Keratinocyte (primary cell): ENCODE measurements at regions not wholly inside any gene's neighbourhood (a gene's known extent, or its start where the extent isn't known, plus 50 kb on each side); places are given as distances from the start of the nearest gene placed in this dataset.

Experiments used
- DNase-seq: peaks from one replicate; pipeline ENCODE4 v3.0.0-alpha.2; 2011; ENCODE audit warnings: low read depth, missing footprints, low spot score
- FAIRE-seq: peaks from 2 replicates; lab custom pipeline; 2011; peaks lifted over from hg19 to GRCh38; lab: Jason Lieb, UNC
- H2AFZ ChIP-seq: 2 replicates; pipeline ENCODE4 v1.6.0; 2012; ENCODE audit warnings: low read length, control low read depth, inconsistent platforms; ENCODE audit not compliant: control insufficient read depth
- H3K27ac ChIP-seq: 2 replicates; pipeline ENCODE4 v1.5.1; 2011; ENCODE audit warnings: low read length; ENCODE audit not compliant: control insufficient read depth, insufficient read depth
- H3K27me3 ChIP-seq: 3 replicates; pipeline ENCODE4 v1.6.0; 2011; ENCODE audit warnings: low read length; ENCODE audit not compliant: control insufficient read depth, insufficient read depth; ENCODE audit errors: extremely low read depth
- H3K36me3 ChIP-seq, 2 experiments: 2 replicates in 1 of 2; 3 replicates in 1 of 2; pipeline ENCODE4 v1.5.1; 2011; ENCODE audit warnings: low read length in 2 of 2, mild to moderate bottlenecking in 1 of 2; ENCODE audit not compliant: control insufficient read depth in 2 of 2, insufficient read depth in 2 of 2; ENCODE audit errors: extremely low read depth in 1 of 2
- H3K4me1 ChIP-seq: 3 replicates; pipeline ENCODE4 v1.5.1; 2011; ENCODE audit warnings: low read length; ENCODE audit not compliant: control insufficient read depth, insufficient read depth; ENCODE audit errors: extremely low read depth
- H3K4me2 ChIP-seq: 3 replicates; pipeline ENCODE4 v1.6.0; 2011; ENCODE audit warnings: low read depth, low read length; ENCODE audit not compliant: control insufficient read depth, insufficient read depth; ENCODE audit errors: extremely low read depth
- H3K4me3 ChIP-seq, 3 experiments: fragments of 200-600 bp in 1 of 3; sonication (generic) in 1 of 3; 2 replicates in 2 of 3; 3 replicates in 1 of 3; pipeline ENCODE4 v1.5.1; 2011 to 2016; ENCODE audit warnings: low read length in 3 of 3, mild to moderate bottlenecking in 3 of 3, control low read depth in 2 of 3, inconsistent platforms in 1 of 3, low read depth in 1 of 3, mixed read lengths in 1 of 3, mixed run types in 1 of 3, moderate library complexity in 1 of 3; ENCODE audit not compliant: control insufficient read depth in 2 of 3, insufficient read depth in 2 of 3; ENCODE audit errors: extremely low read depth in 1 of 3
- H3K79me2 ChIP-seq: 2 replicates; pipeline ENCODE4 v1.6.0; 2012; ENCODE audit warnings: low read length; ENCODE audit not compliant: control insufficient read depth, insufficient read depth
- H3K9ac ChIP-seq: 3 replicates; pipeline ENCODE4 v1.6.0; 2011; ENCODE audit warnings: low read length; ENCODE audit not compliant: control insufficient read depth, insufficient read depth; ENCODE audit errors: extremely low read depth
- H3K9me1 ChIP-seq: 3 replicates; pipeline ENCODE4 v1.6.0; 2011; ENCODE audit warnings: low read length; ENCODE audit not compliant: control insufficient read depth, insufficient read depth; ENCODE audit errors: extremely low read depth
- H3K9me3 ChIP-seq: 2 replicates; pipeline ENCODE4 v1.5.1; 2012; ENCODE audit warnings: low read depth, low read length; ENCODE audit not compliant: control insufficient read depth
- H4K20me1 ChIP-seq: 3 replicates; pipeline ENCODE4 v1.6.0; 2011; ENCODE audit warnings: low read length; ENCODE audit not compliant: control insufficient read depth, insufficient read depth; ENCODE audit errors: extremely low read depth
- EZH2 ChIP-seq: IDR thresholded peaks from one replicate; pipeline ENCODE4 v1.6.1; 2012; ENCODE audit warnings: inconsistent platforms, mild to moderate bottlenecking, low read length, moderate library complexity
- dilution Hi-C: fragments of 300-500 bp; cut with MboI; formaldehyde crosslinking; loops from one replicate; pipeline ENCODE4 v1.7.0; 2020; ENCODE audit warnings: low sequenced_read_pairs; ENCODE audit not compliant: extremely low pct_ligation_motif_present
- TF ChIP-seq, protein P1 (sequence below), 3 experiments: IDR thresholded peaks in 1 of 3; conservative IDR thresholded peaks in 1 of 3; optimal IDR thresholded peaks in 1 of 3; 2 replicates in 2 of 3; 3 replicates in 1 of 3; pipeline versions ENCODE3 to v1.5.1; 2011; ENCODE audit warnings: low read length in 3 of 3, mild to moderate bottlenecking in 3 of 3, moderate library complexity in 2 of 3, control low read depth in 1 of 3, inconsistent platforms in 1 of 3; ENCODE audit not compliant: insufficient read depth in 2 of 3; ENCODE audit errors: extremely low read depth in 1 of 3

DNA sequence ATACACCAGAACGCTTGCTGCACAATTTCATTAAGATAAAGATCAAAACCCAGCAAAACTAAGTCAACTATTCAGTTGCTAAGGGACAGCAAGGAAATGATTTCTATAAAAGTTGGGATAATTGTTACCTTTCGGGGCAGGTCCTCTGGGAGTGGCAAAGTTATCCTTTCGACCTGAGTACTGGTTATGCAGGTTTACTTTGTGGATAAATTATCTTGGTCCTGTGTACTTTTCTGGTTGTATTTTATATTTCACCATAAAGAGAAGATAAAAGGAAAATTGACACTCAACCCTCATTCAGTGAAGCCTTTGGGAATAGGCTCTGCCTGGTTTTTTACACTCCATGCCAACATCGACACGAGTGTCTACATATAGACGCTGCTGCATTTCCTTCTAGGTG, 146.5 kb downstream of the SYK start:
- no peak overlapping the region for H3K4me3 ChIP-seq
- DNase-seq (no peak), FAIRE-seq (no peak)
- peaks cover 6% of the 10 kb centered on the region for H3K4me1 ChIP-seq
- no peaks in the 10 kb centered on the region for H3K79me2 ChIP-seq
- H3K9ac ChIP-seq = no peak overlapping the region
- dilution Hi-C loops = no loop called here
- no peaks in the 10 kb centered on the region for H3K9me1 ChIP-seq
- no peak for TF ChIP-seq EZH2
- TF ChIP-seq, protein P1, sequence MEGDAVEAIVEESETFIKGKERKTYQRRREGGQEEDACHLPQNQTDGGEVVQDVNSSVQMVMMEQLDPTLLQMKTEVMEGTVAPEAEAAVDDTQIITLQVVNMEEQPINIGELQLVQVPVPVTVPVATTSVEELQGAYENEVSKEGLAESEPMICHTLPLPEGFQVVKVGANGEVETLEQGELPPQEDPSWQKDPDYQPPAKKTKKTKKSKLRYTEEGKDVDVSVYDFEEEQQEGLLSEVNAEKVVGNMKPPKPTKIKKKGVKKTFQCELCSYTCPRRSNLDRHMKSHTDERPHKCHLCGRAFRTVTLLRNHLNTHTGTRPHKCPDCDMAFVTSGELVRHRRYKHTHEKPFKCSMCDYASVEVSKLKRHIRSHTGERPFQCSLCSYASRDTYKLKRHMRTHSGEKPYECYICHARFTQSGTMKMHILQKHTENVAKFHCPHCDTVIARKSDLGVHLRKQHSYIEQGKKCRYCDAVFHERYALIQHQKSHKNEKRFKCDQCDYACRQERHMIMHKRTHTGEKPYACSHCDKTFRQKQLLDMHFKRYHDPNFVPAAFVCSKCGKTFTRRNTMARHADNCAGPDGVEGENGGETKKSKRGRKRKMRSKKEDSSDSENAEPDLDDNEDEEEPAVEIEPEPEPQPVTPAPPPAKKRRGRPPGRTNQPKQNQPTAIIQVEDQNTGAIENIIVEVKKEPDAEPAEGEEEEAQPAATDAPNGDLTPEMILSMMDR (optimal IDR thresholded peaks at IDR 0.05 in 1 of 3, IDR thresholded peaks at IDR 0.05 in 1 of 3, conservative IDR thresholded peaks at IDR 0.05 in 1 of 3; ENCODE audit: extremely low read depth in 1 of 3, insufficient read depth in 2 of 3, low read length in 3 of 3) = no peak
- H3K27ac ChIP-seq = no peak overlapping the region
- no peaks in the 10 kb centered on the region for H3K27me3 ChIP-seq
- H3K9me3 ChIP-seq = no peaks in the 10 kb centered on the region
- H3K36me3 ChIP-seq = no peaks in the 10 kb centered on the region
- no peaks in the 10 kb centered on the region for H4K20me1 ChIP-seq
- no peak overlapping the region for H2AFZ ChIP-seq
- H3K4me2 ChIP-seq = no peak overlapping the region

DNA sequence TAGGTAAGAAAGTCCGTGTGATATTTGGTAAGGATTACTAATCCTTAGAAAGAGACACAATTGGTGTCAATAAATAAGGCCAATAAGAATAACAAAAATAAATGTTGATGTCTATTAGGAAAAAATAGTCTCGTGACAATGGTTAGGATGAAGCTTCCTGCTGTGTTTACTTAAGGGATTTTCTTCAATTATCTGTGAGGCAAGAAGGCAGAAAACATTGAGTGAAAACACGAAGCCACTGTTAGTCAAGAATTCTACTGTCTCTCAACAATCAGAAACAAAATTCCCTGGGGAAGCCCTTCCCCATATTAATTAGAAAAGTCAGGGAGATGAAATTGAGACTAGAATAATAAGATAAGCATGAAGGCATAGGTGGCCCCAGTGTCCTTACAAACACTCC, 149.0 kb downstream of the SYK start:
- Histone ChIP-seq H4K20me1 (no peaks in the 10 kb centered on the region), H3K4me3 (no peak overlapping the region), H3K27me3 (no peaks in the 10 kb centered on the region), H3K9ac (no peak overlapping the region), H3K9me1 (no peaks in the 10 kb centered on the region), H3K27ac (no peak overlapping the region), H3K9me3 (no peaks in the 10 kb centered on the region), H2AFZ (no peak overlapping the region), H3K79me2 (no peaks in the 10 kb centered on the region), H3K4me1 (no peaks in the 10 kb centered on the region), H3K4me2 (no peak overlapping the region), H3K36me3 (no peaks in the 10 kb centered on the region)
- FAIRE-seq = no peak
- dilution Hi-C loops = no loop called here
- no peak for TF ChIP-seq EZH2
- TF ChIP-seq, protein P1 (optimal IDR thresholded peaks at IDR 0.05 in 1 of 3, IDR thresholded peaks at IDR 0.05 in 1 of 3, conservative IDR thresholded peaks at IDR 0.05 in 1 of 3; ENCODE audit: extremely low read depth in 1 of 3, insufficient read depth in 2 of 3, low read length in 3 of 3) = no peak
- no peak for DNase-seq
